NCI-H1417 (cell line): ENCODE measurements at regions not wholly inside any gene's neighbourhood (a gene's known extent, or its start where the extent isn't known, plus 50 kb on each side); places are given as distances from the start of the nearest gene placed in this dataset.
"Not testable (repeated sequence)": the region's sequence is repeated elsewhere in the genome, so short reads cannot be mapped to it uniquely, and the experiment has no call there.

Experiments used
- DNase-seq, 3 experiments: peaks; one replicate each; lab custom pipeline; 2025; lab: John Stamatoyannopoulos, UW

DNA sequence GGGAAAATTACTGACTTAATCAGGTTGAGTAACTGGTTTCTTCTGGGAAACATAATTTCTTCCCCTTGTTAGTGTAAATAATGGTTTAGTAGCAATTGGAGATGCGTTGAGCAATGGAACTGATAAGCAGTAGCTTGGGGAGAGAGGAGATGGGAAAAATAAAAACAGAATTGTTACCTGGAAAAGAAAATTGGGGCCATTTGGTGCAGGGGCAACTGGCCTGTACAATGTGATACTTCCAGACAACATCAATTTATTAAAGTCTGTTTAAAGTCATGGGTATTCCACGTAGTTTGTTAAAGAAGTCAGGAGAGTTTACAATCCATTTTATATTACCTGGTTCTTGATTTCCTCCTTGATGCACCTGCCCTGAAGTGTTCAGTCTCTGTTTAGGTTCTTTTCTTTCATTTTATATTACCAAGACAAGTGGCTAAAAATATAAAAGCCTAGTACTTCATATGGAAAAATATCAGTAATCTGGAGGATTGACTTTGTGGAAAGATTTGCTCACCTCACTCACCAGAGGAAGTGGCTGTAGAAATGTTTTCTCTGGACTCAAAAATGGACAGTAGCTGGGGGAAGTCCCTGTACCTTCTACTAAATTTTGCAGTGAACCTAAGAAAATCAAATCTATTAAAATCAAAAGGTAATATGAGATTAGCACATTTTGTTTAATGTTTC lies 161.0 kb downstream of the DDX1 start:
- DNase-seq, result no peak

GRCh38 chr2:15753233-15753798 lies 161.6 kb downstream of the DDX1 start:
- no peak for DNase-seq

- DNase-seq, result no peak
These were observed 162.4 kb downstream of the DDX1 start for GRCh38 chr2:15753811-15754702.

- no peak for DNase-seq
These were observed 163.0 kb downstream of the DDX1 start for GRCh38 chr2:15754703-15755099.

- DNase-seq, result no peak
These were observed 163.9 kb downstream of the DDX1 start for GRCh38 chr2:15755528-15755927.

- DNase-seq, result no peak
These were observed 164.4 kb downstream of the DDX1 start for GRCh38 chr2:15756011-15756550.

- DNase-seq, result no peak
These were observed 165.5 kb downstream of the DDX1 start for GRCh38 chr2:15756882-15757819.

DNA sequence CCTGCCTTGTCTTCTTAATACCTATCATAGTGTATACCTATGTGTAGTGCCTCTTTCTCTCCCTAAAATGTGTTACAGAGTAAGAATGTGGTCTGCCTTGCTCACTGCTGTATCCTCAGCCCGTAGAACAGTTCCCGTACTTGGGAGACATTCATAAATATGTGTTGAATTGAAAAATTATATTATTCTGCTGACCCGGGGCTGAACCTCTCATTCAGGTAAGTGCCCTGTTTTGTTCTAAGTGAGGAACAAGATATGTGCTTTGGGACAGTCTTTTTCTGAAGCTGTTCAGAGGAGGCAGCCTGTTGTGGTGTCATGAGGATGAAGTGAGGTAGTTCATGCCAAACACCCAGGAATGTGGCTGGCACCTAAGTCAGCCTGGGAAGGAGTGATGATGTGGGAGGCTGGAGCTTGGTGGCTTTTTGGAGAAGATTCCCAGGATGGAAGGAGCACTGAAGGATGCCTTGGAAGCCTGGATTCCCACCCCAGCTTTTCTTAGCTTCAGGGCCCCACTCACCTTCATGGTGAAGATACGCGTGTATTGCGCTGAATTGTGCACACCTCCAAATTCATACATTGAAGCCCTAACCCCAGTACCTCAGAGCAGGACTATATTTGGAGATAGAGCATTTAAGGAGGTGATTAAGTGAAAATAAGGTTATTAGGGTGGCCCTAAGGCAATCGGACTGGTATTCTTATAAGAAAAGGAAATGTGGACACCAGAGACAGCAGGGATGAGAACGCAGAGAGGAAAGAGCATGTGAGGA lies 166.3 kb downstream of the DDX1 start:
- DNase-seq, result no peak

DNA sequence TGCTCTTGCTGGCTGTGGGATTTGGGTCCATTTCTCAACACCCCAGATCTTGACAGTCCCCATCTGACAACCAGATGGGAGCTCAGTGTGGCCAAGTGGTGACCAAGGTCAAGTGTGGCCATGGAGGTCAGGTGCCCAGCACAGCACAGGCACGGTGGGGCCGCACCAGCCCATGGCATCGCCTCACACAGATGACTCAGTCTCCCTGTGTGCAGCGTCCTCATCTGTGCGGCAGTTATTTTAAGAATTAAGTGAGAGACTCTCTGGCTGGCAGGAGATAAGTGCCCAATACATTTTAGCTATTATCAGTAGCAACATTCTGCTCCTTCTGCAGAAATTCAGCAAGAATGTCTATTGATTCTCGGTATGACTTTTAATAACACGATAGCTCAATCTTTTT lies 167.2 kb downstream of the DDX1 start:
- DNase-seq, result no peak

- DNase-seq, result no peak
These were observed 167.7 kb downstream of the DDX1 start for GRCh38 chr2:15759385-15759784.

DNA sequence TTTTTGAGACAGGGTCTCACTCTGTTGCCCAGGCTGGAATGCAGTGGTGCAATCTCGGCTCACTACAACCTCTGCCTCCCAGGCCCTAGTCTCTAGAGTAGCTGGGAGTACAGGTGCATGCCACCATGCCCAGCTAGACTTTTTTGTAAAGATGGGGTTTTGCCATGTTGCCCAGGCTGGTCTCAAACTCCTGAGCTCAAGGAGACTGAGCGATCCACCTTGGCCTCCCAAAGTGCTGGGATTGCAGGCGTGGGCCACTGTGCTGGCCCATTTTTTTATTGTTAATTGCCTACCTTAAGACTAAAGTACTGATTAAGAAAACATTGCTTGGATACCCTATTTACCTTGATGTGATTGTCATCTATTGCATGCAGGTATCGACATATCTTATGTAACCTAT lies 168.1 kb downstream of the DDX1 start:
- DNase-seq, result not testable (repeated sequence)

DNA sequence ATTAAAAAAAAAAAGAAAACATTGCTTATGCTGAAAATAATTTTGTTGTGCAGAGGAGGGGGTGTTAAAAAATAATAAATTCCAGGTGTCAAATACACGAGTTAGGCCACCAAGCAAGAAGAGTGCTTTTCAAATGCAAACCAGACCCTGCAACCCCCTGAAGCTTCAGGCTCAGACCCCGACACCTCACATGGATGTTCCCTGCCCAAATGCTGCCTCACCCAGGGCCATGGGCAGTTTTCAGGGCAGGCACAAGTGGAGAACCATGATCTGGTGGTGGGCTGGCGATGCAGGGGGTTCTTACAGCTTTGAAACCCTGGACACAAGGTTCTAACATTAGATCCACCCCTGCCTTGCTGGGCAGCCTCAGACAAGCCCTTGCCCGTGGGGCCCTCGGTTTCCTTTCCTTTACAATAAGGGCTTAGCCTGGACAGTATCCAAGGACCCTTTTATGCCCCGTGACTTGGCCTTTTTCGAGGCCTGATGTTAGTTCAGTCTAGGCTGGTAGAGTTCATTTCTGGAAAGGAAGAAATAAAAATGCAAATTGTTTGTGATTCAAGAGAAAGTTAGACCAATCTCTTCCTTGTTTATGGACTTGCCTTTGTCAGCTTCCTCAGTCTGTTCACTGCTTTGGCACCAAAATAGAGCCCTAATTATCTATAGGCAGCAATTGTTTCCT lies 168.7 kb downstream of the DDX1 start:
- no peak for DNase-seq

DNA sequence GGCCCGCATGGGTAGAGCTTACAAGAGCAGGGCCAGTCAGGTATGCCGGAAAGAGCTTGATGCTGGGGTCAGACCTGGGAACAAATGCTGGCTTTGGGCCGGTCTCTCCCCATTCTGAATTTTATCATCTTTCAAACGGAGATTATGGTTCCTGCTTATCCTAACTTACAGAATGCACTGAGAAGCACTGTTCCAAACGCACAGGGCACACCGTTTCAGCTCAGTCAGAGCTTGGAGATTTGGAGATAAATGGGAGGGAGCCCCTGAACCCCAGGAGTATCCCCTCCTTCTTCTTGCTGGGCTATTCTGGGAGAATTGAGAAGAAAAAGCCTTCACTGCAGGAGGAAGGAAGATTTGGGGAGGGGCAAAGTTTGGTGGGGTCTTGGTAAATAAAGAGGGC lies 169.4 kb downstream of the DDX1 start:
- DNase-seq, result no peak

DNA sequence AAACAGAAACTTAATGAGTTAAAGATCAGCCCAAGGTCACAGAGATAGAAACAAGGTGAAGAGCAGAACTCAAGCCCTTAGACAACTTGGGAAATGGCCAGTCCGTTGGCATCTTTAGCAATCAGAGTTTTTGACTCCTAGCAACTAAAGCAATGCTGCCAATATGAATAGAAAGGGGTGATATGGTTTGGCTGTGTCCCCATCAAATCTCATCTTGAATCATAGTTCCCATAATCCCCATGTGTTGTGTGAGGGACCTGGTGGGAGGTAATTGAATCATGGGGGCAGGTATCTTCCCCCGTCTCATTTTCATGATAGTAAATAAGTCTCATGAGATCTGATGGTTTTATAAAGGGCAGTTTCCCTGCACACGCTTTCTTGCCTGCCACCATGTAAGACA lies 170.2 kb downstream of the DDX1 start:
- no peak for DNase-seq

DNA sequence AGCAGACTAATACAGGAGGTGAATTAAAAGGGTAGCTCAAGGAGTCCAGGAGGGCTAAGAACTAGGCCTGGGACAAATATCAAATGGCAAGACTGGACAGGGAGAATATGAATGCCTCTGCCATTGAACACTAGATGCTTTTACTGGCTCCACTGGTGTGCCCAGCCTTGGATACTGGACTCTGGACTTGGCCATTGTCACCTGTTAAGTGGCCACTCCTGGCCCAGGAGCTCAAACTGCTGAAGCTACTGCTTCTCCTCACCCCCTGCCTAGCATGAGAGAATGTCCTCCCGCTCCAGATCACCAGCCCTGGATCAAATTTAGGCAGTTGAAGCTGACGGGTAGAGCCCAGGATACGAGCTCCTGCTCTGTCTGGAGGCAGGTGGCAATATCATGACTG lies 170.8 kb downstream of the DDX1 start:
- DNase-seq, result no peak

DNA sequence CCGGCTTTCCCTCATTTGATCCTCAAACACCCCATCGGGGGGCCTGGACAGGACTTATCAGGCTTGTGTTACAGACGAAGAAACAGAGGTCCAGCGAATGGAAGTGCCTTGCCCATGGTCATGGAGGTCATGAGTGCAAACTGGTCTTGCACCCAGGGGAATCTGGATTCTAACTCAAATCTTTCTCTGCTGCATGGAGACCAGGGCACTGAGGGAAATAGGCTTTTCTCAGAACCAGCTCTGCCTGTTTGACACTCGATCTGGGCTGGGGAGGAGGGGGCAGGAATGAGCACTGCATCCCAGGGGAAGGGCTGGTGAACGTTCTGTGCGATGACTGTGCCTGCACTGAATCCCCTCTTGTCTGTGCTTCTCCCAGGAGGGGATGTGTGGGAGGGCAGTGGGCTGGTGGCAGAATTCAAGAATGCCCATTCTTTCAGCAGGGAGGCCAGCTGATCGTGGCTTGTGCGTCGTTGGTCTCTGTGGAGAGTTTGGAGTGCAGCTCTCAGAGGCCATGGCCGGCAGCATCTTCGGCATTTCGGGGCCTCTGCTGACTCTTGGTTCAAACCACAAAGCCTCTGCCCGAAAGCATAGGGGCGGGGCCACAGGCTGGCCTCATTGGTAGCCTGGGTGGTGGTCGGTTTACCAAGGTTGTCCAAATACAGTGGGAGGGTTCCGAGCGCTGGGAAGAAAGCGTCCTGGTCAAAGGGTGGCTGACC lies 171.6 kb downstream of the DDX1 start:
- DNase-seq, result no peak

- no peak for DNase-seq
These were observed 172.4 kb downstream of the DDX1 start for GRCh38 chr2:15763822-15764682.

DNA sequence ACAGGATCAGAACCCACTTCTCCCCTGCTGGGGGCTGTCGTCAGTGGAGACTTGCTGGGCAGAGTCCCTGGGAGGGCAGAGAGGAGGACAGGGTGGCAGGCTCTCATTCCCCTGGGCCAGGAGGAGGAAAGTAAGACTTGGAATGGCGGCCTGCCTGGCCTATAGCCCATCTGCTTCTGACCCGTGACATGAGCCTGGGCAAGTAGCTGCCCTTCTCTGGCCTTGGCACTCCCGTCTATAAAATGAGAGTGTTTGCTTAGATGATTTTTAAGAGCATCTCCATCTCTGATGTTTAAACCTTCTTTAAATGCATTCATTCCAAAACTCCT lies 173.0 kb downstream of the DDX1 start:
- no peak for DNase-seq

DNA sequence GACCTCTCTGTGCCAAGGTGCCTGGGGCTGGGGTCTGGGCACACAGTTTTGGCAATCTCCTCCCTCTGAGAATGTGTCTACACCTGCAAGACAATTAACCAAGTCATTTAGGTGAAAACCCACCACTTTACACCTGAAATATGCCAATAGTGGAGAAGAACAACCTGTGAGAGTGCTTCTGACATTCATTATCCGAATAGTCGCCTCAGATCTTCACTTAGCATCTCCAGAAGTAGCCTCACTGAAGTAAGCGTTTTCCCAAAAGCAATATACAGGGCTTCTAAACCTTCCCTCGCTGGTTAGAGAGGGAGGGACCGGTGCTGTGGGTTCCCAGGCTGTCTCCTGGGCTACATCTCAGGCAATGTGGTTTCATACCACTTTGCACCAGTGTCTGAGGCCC lies 173.5 kb downstream of the DDX1 start:
- no peak for DNase-seq
